ENCODE measurements at regions not wholly inside any gene's neighbourhood (a gene's known extent, or its start where the extent isn't known, plus 50 kb on each side); places are given as distances from the start of the nearest gene placed in this dataset.

DNA sequence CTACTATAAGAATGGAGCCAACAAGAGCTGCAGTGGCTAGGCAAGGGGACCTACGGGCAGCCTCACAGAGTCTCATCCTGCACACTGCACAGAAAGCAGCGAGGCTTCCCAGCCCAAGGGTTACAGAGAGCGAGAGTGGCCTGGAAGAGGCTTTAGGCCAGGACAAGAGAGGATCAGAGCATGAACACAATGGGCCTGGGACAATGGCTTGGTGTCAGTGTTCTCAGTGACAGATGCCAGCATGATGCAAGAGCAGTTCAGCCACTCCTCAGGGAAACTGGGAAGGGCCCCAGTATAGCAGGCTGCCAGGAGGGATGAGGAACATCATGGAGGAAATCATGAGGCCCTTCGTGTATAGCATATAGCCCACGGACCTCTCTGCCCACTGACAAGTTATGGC lies 108.0 kb downstream of the NUS1 start:
- TF ChIP-seq JUND (IDR thresholded peaks at IDR 0.05) (no peak), TAF1 (conservative IDR thresholded peaks at IDR 0.05) (no peak), SP1 (IDR thresholded peaks at IDR 0.05) (no peak), HNF4A (conservative IDR thresholded peaks at IDR 0.05) (no peak), RAD21 (IDR thresholded peaks at IDR 0.05) (no peak), RXRA (IDR thresholded peaks at IDR 0.05) (no peak), EGR1 (IDR thresholded peaks at IDR 0.05; ENCODE audit: low read depth in 2 of 2) (no peak)
- TF ChIP-seq, protein P1, sequence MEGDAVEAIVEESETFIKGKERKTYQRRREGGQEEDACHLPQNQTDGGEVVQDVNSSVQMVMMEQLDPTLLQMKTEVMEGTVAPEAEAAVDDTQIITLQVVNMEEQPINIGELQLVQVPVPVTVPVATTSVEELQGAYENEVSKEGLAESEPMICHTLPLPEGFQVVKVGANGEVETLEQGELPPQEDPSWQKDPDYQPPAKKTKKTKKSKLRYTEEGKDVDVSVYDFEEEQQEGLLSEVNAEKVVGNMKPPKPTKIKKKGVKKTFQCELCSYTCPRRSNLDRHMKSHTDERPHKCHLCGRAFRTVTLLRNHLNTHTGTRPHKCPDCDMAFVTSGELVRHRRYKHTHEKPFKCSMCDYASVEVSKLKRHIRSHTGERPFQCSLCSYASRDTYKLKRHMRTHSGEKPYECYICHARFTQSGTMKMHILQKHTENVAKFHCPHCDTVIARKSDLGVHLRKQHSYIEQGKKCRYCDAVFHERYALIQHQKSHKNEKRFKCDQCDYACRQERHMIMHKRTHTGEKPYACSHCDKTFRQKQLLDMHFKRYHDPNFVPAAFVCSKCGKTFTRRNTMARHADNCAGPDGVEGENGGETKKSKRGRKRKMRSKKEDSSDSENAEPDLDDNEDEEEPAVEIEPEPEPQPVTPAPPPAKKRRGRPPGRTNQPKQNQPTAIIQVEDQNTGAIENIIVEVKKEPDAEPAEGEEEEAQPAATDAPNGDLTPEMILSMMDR (IDR thresholded peaks at IDR 0.05; ENCODE audit: low read depth, low read length, missing input control) = no peak
- TF ChIP-seq, protein P2, sequence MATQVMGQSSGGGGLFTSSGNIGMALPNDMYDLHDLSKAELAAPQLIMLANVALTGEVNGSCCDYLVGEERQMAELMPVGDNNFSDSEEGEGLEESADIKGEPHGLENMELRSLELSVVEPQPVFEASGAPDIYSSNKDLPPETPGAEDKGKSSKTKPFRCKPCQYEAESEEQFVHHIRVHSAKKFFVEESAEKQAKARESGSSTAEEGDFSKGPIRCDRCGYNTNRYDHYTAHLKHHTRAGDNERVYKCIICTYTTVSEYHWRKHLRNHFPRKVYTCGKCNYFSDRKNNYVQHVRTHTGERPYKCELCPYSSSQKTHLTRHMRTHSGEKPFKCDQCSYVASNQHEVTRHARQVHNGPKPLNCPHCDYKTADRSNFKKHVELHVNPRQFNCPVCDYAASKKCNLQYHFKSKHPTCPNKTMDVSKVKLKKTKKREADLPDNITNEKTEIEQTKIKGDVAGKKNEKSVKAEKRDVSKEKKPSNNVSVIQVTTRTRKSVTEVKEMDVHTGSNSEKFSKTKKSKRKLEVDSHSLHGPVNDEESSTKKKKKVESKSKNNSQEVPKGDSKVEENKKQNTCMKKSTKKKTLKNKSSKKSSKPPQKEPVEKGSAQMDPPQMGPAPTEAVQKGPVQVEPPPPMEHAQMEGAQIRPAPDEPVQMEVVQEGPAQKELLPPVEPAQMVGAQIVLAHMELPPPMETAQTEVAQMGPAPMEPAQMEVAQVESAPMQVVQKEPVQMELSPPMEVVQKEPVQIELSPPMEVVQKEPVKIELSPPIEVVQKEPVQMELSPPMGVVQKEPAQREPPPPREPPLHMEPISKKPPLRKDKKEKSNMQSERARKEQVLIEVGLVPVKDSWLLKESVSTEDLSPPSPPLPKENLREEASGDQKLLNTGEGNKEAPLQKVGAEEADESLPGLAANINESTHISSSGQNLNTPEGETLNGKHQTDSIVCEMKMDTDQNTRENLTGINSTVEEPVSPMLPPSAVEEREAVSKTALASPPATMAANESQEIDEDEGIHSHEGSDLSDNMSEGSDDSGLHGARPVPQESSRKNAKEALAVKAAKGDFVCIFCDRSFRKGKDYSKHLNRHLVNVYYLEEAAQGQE (IDR thresholded peaks at IDR 0.05) = no peak
- TF ChIP-seq, protein P3, sequence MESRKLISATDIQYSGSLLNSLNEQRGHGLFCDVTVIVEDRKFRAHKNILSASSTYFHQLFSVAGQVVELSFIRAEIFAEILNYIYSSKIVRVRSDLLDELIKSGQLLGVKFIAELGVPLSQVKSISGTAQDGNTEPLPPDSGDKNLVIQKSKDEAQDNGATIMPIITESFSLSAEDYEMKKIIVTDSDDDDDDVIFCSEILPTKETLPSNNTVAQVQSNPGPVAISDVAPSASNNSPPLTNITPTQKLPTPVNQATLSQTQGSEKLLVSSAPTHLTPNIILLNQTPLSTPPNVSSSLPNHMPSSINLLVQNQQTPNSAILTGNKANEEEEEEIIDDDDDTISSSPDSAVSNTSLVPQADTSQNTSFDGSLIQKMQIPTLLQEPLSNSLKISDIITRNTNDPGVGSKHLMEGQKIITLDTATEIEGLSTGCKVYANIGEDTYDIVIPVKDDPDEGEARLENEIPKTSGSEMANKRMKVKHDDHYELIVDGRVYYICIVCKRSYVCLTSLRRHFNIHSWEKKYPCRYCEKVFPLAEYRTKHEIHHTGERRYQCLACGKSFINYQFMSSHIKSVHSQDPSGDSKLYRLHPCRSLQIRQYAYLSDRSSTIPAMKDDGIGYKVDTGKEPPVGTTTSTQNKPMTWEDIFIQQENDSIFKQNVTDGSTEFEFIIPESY (IDR thresholded peaks at IDR 0.05) = no peak
